Esophagus muscularis mucosa (tissue), 4 donors: ENCODE measurements at regions not wholly inside any gene's neighbourhood (a gene's known extent, or its start where the extent isn't known, plus 50 kb on each side); places are given as distances from the start of the nearest gene placed in this dataset.

Experiments
- DNase-seq: peaks from one replicate; pipeline ENCODE4 v3.0.0-alpha.2; 2017; ENCODE audit errors: extremely low spot score
- H3K27ac ChIP-seq, 4 donors: fragments of 200-600 bp; sonication (generic); replicated peaks in 1 of 4; 1 replicate in 3 of 4; 2 replicates in 1 of 4; pipeline ENCODE4 v1.5.1; 2016 to 2019; ENCODE audit warnings: mild to moderate bottlenecking in 1 of 4
- H3K27me3 ChIP-seq, 4 donors: fragments of 200-600 bp; sonication (generic); one replicate each; pipeline versions ENCODE4 v1.5.1 to v1.6.0; 2016 to 2019
- H3K36me3 ChIP-seq, 4 donors: fragments of 200-600 bp; sonication (generic); one replicate each; pipeline ENCODE4 v1.5.1; 2016 to 2019
- H3K4me1 ChIP-seq, 4 donors: fragments of 200-600 bp; sonication (generic); one replicate each; pipeline ENCODE4 v1.5.1; 2016 to 2019
- H3K4me3 ChIP-seq, 4 donors: fragments of 200-600 bp; sonication (generic); 1 replicate in 2 of 4; 2 replicates in 2 of 4; pipeline ENCODE4 v1.5.1; 2016 to 2019; ENCODE audit warnings: mild to moderate bottlenecking in 4 of 4, moderate library complexity in 1 of 4
- H3K9me3 ChIP-seq, 4 donors: fragments of 200-600 bp; sonication (generic); 1 replicate in 3 of 4; 2 replicates in 1 of 4; pipeline ENCODE4 v1.5.1; 2016 to 2019
- EP300 ChIP-seq: sonication (generic); formaldehyde crosslinking; IDR thresholded peaks from one replicate; pipeline ENCODE4 v1.6.1; 2017; ENCODE audit warnings: antibody characterized with exemption
- POLR2A ChIP-seq: fragments of 450-650 bp; IDR thresholded peaks from one replicate; pipeline ENCODE4 v1.6.1; 2017; ENCODE audit warnings: antibody characterized with exemption, moderate library complexity, mild to moderate bottlenecking, low read depth
- POLR2AphosphoS5 ChIP-seq, 2 donors: sonication (generic); formaldehyde crosslinking; IDR thresholded peaks; one replicate each; pipeline ENCODE4 v1.6.1; 2017; ENCODE audit warnings: antibody characterized with exemption in 2 of 2
- WGBS: methylation state at CpG from one replicate; pipeline ENCODE4 v1.1.5; 2018; 5-methylcytosine and 5-hydroxymethylcytosine counted together
- intact Hi-C: fragments of 100-400 bp; cut with DNase I; formaldehyde crosslinking; loops from one replicate; pipeline ENCODE4 v1.15.1; 2023
- TF ChIP-seq, protein P1 (sequence below), 3 experiments: fragments of 200-600 bp in 2 of 3; fragments of 450-650 bp in 1 of 3; sonication (generic) in 2 of 3; IDR thresholded peaks; one replicate each; pipeline ENCODE4 v1.5.1; 2017 to 2019; ENCODE audit warnings: antibody characterized with exemption in 3 of 3, mild to moderate bottlenecking in 2 of 3, moderate library complexity in 1 of 3

- DNase-seq = no peak
- 61% methylated on average over 1 of the region's 1 CpG for WGBS
- Histone ChIP-seq H3K36me3 (no peaks in the 10 kb centered on the region), H3K27ac (no peak overlapping the region), H3K9me3 (no peaks in the 10 kb centered on the region), H3K27me3 (no peaks in the 10 kb centered on the region), H3K4me3 (no peak overlapping the region), H3K4me1 (no peaks in the 10 kb centered on the region)
- TF ChIP-seq POLR2A (no peak), POLR2AphosphoS5 (IDR thresholded peaks at IDR 0.05) (no peak), EP300 (no peak)
- TF ChIP-seq, protein P1, sequence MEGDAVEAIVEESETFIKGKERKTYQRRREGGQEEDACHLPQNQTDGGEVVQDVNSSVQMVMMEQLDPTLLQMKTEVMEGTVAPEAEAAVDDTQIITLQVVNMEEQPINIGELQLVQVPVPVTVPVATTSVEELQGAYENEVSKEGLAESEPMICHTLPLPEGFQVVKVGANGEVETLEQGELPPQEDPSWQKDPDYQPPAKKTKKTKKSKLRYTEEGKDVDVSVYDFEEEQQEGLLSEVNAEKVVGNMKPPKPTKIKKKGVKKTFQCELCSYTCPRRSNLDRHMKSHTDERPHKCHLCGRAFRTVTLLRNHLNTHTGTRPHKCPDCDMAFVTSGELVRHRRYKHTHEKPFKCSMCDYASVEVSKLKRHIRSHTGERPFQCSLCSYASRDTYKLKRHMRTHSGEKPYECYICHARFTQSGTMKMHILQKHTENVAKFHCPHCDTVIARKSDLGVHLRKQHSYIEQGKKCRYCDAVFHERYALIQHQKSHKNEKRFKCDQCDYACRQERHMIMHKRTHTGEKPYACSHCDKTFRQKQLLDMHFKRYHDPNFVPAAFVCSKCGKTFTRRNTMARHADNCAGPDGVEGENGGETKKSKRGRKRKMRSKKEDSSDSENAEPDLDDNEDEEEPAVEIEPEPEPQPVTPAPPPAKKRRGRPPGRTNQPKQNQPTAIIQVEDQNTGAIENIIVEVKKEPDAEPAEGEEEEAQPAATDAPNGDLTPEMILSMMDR (IDR thresholded peaks at IDR 0.05) = no peak
- intact Hi-C loops = no loop called here
These were observed 407.4 kb downstream of the SMARCA1 start for GRCh38 chrX:129115935-129116334.

DNA sequence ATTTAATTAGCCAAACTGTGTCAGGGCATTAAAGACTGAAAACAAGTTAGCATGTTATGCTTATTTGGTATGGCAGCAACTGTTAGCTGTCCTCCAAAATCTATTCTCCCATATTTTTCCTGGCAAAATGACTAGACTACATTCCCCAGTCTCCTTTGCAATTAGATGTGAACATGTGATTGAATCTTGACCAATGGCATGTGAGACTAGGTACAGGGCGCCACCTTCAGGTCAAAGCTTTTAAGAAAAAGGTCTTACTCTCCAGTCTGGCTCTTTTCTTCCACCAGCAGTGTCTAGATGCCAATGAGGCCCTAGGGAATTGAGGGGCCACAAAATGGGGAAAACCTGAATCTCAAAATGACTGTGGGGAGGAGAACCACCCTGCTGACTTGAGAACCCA is 408.2 kb downstream of the SMARCA1 start:
- Histone ChIP-seq H3K9me3 (no peaks in the 10 kb centered on the region), H3K4me1 (no peaks in the 10 kb centered on the region), H3K27ac (no peak overlapping the region), H3K36me3 (no peaks in the 10 kb centered on the region), H3K27me3 (no peaks in the 10 kb centered on the region), H3K4me3 (no peak overlapping the region)
- 40% methylated on average over 1 of the region's 1 CpG for WGBS
- no peak for TF ChIP-seq POLR2A
- intact Hi-C loops = no loop called here
- no peak for DNase-seq

DNA sequence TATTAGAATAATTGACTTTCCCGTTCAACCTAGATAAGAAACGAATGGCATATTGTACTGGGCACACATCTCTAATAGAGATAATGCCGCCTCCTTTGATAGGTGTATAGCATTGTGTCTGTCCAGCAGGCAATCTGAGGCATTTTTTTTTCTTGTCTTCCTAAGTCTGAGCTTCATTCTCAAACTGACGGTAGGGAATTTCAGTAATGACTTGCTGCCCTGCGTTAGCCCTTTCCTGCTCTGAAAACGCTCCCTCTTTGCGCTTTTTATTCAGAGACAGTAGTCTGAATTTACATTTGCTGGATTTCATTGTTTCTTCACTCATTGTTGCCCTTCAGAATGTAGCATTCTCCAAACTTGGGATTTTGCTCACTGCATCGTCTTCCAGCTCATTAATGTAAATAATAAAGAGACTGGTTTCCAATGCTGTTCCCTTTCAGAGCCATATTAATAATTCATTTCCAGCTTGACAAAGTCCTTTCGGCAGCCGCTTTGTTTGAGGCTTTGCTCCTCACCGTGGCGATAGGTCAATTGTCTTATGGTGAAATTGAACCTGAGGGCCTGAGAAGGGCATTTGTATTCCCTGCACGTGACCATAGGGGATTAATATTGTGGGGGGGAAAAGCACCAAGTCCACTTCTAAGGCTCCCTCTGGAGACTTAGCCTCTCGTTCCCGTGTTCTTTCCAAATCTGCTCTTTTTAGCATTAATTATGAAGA is 412.1 kb downstream of the SMARCA1 start:
- no peaks in the 10 kb centered on the region for H3K4me1 ChIP-seq
- no peak overlapping the region for H3K27ac ChIP-seq
- H3K27me3 ChIP-seq = no peaks in the 10 kb centered on the region
- intact Hi-C loops = no loop called here
- TF ChIP-seq POLR2A = no peak
- no peak for TF ChIP-seq POLR2AphosphoS5 (IDR thresholded peaks at IDR 0.05)
- TF ChIP-seq, protein P1 (IDR thresholded peaks at IDR 0.05) = no peak
- TF ChIP-seq EP300 = no peak
- 81% methylated on average over 15 of the region's 15 CpGs for WGBS
- DNase-seq = no peak
- no peaks in the 10 kb centered on the region for H3K36me3 ChIP-seq
- no peak overlapping the region for H3K4me3 ChIP-seq
- no peaks in the 10 kb centered on the region for H3K9me3 ChIP-seq

DNA sequence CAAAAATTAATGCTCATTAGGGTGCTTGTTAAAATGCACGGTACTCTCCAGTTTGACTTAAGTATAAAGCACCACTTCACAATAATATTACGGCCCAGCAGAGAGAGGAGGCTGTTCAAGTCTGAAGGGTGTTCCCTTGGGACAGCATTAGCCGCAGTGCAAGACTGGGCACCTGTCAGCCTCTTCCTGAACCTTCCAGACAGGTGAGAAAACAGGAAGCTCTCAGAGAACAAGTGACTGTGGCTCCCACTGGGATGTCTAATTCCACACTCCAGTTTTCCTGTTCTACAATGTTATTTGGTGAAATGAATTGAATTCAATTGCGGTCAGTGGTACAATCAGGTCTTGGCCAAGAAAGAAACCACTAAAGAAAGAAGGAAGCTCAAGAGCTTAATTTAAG is 414.4 kb downstream of the SMARCA1 start:
- H3K27ac ChIP-seq = no peak overlapping the region
- TF ChIP-seq POLR2A (no peak), POLR2AphosphoS5 (IDR thresholded peaks at IDR 0.05) (no peak), EP300 (no peak)
- TF ChIP-seq, protein P1 (IDR thresholded peaks at IDR 0.05) = no peak
- no peaks in the 10 kb centered on the region for H3K9me3 ChIP-seq
- WGBS = 91% methylated on average over 4 of the region's 4 CpGs
- H3K27me3 ChIP-seq = no peaks in the 10 kb centered on the region
- intact Hi-C loops = no loop called here
- DNase-seq = no peak
- no peaks in the 10 kb centered on the region for H3K4me1 ChIP-seq
- no peaks in the 10 kb centered on the region for H3K36me3 ChIP-seq
- H3K4me3 ChIP-seq = no peak overlapping the region

- no peaks in the 10 kb centered on the region for H3K36me3 ChIP-seq
- no peak overlapping the region for H3K4me3 ChIP-seq
- no peak for DNase-seq
- intact Hi-C loops = no loop called here
- no peaks in the 10 kb centered on the region for H3K9me3 ChIP-seq
- TF ChIP-seq POLR2A (no peak), POLR2AphosphoS5 (IDR thresholded peaks at IDR 0.05) (no peak), EP300 (no peak)
- TF ChIP-seq, protein P1 (IDR thresholded peaks at IDR 0.05) = no peak
- H3K27me3 ChIP-seq = no peaks in the 10 kb centered on the region
- H3K27ac ChIP-seq = no peak overlapping the region
- H3K4me1 ChIP-seq = no peaks in the 10 kb centered on the region
- 65% methylated on average over 3 of the region's 3 CpGs for WGBS
These were observed 424.1 kb downstream of the SMARCA1 start for GRCh38 chrX:129099207-129099606.
